LNCAP (cell line): ENCODE measurements at regions not wholly inside any gene's neighbourhood (a gene's known extent, or its start where the extent isn't known, plus 50 kb on each side); places are given as distances from the start of the nearest gene placed in this dataset.

Source experiments
- TF ChIP-seq, protein P1 (sequence below): fragments of 450-650 bp; IDR thresholded peaks from 2 replicates; pipeline ENCODE4 v1.5.1; 2017; ENCODE audit warnings: mild to moderate bottlenecking

DNA sequence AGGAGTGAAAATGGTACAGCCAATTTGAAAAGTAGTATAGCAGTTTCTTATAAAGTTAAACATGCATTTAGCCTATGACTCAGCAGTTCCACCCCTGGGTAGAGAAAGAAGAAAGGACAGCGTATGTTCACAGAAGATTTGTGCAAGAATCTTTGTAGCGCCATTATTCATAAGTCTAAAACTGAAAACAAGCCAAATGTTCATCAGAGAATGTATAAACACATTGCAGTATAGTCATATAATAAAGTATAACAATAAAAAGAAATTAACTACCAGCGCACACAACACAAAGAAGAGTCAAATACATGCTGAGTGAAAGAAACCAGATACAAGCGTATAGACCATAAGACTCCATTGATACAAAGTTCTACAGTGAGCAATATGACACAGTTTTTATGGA, 294.0 kb downstream of the SAMD5 start:
- TF ChIP-seq, protein P1, sequence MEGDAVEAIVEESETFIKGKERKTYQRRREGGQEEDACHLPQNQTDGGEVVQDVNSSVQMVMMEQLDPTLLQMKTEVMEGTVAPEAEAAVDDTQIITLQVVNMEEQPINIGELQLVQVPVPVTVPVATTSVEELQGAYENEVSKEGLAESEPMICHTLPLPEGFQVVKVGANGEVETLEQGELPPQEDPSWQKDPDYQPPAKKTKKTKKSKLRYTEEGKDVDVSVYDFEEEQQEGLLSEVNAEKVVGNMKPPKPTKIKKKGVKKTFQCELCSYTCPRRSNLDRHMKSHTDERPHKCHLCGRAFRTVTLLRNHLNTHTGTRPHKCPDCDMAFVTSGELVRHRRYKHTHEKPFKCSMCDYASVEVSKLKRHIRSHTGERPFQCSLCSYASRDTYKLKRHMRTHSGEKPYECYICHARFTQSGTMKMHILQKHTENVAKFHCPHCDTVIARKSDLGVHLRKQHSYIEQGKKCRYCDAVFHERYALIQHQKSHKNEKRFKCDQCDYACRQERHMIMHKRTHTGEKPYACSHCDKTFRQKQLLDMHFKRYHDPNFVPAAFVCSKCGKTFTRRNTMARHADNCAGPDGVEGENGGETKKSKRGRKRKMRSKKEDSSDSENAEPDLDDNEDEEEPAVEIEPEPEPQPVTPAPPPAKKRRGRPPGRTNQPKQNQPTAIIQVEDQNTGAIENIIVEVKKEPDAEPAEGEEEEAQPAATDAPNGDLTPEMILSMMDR = no peak

DNA sequence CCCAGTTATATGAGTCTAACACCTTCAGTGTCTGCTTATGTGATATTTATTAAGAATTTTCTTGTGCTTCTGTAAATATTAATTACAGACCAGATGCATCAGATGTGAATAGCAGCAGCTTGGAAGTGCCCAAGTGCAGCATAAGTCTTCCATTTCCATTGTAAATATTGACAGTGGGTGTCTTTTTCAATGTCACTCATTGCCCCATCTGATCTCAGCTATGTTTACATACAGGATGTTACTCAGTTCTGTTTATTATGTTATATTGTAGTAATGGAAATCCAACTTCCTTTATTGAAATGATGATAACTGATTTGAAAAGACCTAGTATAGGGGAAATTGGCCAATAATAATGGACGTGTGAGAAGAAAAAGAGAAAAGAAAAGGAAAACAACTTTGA, 296.7 kb downstream of the SAMD5 start:
- TF ChIP-seq, protein P1 = no peak

GRCh38 chr6:147806697-147807096, 298.2 kb downstream of the SAMD5 start:
- TF ChIP-seq, protein P1 = no peak

- TF ChIP-seq, protein P1 = no peak
Measured at GRCh38 chr6:147808640-147809039, 300.1 kb downstream of the SAMD5 start.

- TF ChIP-seq, protein P1 = no peak
Measured at GRCh38 chr6:147811913-147812629, 303.6 kb downstream of the SAMD5 start.

GRCh38 chr6:147817042-147817689, 308.7 kb downstream of the SAMD5 start:
- TF ChIP-seq, protein P1 = no peak

GRCh38 chr6:147820520-147820919, 312.0 kb downstream of the SAMD5 start:
- TF ChIP-seq, protein P1 = no peak
